ENCODE measurements at regions not wholly inside any gene's neighbourhood (a gene's known extent, or its start where the extent isn't known, plus 50 kb on each side); places are given as distances from the start of the nearest gene placed in this dataset.

DNA sequence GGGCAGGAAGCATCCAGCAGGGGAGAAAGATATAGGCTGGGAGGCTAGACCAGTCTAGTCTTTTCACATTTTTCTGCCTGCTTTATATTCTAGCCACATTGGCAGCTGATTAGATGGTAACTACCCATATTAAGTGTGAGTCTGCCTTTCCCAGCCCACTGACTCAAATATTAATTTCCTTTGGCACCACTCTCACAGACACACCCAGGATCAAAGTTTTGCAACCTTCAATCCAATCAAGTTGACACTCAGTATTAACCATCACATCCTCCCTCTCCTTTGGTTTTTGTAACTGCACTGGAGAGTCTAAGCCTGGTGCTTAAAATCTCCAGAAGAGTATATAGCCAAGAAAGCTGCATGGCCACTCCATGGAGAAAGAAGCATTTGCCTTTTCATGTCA is 560.4 kb downstream of the GRXCR1 start:
- TF ChIP-seq, protein P1, sequence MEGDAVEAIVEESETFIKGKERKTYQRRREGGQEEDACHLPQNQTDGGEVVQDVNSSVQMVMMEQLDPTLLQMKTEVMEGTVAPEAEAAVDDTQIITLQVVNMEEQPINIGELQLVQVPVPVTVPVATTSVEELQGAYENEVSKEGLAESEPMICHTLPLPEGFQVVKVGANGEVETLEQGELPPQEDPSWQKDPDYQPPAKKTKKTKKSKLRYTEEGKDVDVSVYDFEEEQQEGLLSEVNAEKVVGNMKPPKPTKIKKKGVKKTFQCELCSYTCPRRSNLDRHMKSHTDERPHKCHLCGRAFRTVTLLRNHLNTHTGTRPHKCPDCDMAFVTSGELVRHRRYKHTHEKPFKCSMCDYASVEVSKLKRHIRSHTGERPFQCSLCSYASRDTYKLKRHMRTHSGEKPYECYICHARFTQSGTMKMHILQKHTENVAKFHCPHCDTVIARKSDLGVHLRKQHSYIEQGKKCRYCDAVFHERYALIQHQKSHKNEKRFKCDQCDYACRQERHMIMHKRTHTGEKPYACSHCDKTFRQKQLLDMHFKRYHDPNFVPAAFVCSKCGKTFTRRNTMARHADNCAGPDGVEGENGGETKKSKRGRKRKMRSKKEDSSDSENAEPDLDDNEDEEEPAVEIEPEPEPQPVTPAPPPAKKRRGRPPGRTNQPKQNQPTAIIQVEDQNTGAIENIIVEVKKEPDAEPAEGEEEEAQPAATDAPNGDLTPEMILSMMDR (conservative IDR thresholded peaks at IDR 0.05; ENCODE audit: low read depth, low read length): no peak
- no peak overlapping the region for H3K4me3 ChIP-seq (ENCODE audit: low read depth, low read length)
- DNase-seq (ENCODE audit: low read depth): no peak

DNA sequence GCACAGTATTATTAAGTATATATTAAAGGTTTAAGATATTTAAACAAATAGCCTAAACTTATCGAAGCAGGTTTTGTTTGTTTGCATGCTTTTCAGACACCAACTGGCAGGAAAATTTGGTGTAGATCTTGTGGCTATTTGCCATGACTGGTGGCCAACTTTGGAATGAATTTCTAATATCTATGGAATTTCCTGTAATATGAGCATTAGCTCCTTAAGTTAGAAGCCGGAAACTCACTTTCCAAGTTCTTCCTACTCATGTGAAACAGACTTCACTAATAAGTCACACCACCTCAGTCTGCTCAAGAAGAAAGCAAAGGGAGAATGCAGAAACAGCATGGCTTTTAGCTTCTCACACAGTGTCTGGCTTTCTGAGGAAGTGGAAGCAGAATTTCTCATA is 563.9 kb downstream of the GRXCR1 start:
- no peak for DNase-seq (ENCODE audit: low read depth)
- no peak overlapping the region for H3K4me3 ChIP-seq (ENCODE audit: low read depth, low read length)
- TF ChIP-seq, protein P1 (conservative IDR thresholded peaks at IDR 0.05; ENCODE audit: low read depth, low read length): no peak

DNA sequence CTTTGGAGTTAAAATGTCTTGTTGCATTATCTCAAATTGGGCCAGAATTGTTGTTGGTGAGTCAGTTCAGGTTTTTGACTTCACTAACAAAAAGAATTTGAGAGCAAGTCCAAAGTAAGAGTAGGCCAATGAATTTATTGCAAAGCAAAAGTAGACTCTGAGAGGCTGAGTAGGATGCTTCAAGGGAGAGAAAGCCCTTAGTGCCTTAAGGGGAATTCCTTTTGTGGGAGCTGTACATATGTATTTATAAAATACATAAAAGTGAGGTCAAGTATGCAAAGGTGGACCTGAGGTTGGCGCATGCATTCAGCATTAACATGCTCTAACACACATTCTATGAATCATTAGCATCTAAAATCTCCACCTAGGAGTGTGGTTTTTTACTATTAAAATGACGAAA is 565.4 kb downstream of the GRXCR1 start:
- TF ChIP-seq, protein P1 (conservative IDR thresholded peaks at IDR 0.05; ENCODE audit: low read depth, low read length): no peak
- no peak for DNase-seq (ENCODE audit: low read depth)
- no peak overlapping the region for H3K4me3 ChIP-seq (ENCODE audit: low read depth, low read length)

DNA sequence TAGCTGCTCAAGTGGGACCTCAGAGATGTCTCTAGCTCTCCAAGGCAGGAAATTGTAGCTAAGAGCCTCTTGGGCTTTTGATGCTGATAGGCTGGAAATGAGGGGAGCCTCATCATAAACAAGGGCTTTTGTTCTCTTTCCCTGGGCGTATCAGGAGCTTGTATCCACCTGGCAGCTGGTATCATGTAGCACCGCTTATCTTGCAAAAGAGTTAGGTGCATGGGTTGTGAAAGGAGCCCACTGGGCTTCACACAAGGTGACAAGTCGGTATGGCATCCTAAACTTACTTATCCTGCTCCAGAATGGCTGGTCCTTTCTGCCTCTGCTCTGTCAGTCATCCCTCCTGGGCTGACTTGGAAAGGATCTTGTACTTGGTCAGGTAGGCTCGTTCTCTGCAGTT is 565.8 kb downstream of the GRXCR1 start:
- TF ChIP-seq, protein P1 (conservative IDR thresholded peaks at IDR 0.05; ENCODE audit: low read depth, low read length): no peak

DNA sequence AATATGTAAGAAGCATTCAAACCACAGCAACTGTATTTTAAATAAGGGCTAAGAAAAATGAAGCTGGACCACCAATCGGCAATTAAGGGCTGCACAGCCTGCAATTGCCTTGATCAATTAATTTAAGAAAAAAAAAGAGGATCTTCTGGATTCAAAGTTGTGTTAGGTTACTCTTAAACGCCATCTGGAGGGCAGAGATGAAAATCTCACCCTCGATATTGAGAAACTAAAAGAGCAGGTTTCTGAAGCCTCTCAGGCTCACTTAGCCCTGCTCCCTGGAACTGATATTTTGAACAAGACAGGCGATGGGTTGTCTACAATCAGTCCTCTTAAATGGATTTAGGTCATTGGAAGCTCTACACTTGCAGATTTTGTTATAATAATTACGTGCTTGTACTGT is 579.4 kb downstream of the GRXCR1 start:
- no peak overlapping the region for H3K4me3 ChIP-seq (ENCODE audit: low read depth, low read length)
- TF ChIP-seq, protein P1 (conservative IDR thresholded peaks at IDR 0.05; ENCODE audit: low read depth, low read length): no peak
- DNase-seq (ENCODE audit: low read depth): no peak

More for the DNA sequence above, 565.8 kb downstream of the GRXCR1 start:
- no peak overlapping the region for H3K4me3 ChIP-seq (ENCODE audit: low read depth, low read length)
- no peak for DNase-seq (ENCODE audit: low read depth)

DNA sequence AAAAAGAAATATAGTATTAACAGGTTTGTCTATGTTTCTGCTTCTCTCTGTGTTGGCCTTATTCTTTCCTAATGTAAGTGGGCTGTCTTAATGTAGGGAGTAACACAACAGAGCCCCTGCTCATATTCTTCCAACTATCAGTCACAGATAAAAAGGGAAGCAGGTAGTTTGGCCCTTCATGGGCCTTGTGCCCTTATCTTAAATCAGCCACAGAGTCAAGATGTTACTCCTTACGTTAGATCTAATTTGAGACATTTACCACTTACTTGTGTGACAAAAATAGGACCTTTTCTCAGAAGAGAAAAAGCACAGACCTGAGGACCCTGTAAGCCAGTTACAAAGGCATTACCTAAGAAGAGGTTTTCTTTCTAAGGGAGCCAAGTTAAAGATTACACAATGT is 589.0 kb downstream of the GRXCR1 start:
- DNase-seq (ENCODE audit: low read depth): no peak
- TF ChIP-seq, protein P1 (conservative IDR thresholded peaks at IDR 0.05; ENCODE audit: low read depth, low read length): no peak
- no peak overlapping the region for H3K4me3 ChIP-seq (ENCODE audit: low read depth, low read length)

DNA sequence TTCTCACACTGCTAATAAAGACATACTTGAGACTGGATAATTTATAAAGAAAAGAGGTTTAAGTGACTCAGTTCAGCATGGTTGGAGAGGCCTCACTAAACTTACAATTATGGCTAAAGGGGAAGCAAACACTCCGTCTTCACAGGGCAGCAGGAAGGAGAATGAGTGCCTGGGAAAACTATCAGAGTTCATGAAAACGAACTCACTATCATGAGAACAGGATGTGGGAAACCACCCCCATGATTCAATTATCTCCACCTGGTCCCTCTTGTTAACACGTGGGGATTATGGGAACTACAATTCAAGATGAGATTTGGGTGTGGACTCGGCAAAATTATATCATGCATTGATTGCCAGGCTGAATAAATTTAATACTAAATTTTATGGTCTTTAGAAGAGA is 592.7 kb downstream of the GRXCR1 start:
- TF ChIP-seq, protein P1 (conservative IDR thresholded peaks at IDR 0.05; ENCODE audit: low read depth, low read length): no peak
- DNase-seq (ENCODE audit: low read depth): no peak
- no peak overlapping the region for H3K4me3 ChIP-seq (ENCODE audit: low read depth, low read length)

Measured in epithelial cell of proximal tubule (primary cell).